NT2/D1 (cell line): ENCODE measurements at regions not wholly inside any gene's neighbourhood (a gene's known extent, or its start where the extent isn't known, plus 50 kb on each side); places are given as distances from the start of the nearest gene placed in this dataset.

ENCODE experiments used
- SUZ12 ChIP-seq: IDR thresholded peaks from 2 replicates; pipeline ENCODE4 v1.6.1; 2011; ENCODE audit not compliant: insufficient read length, insufficient read depth; ENCODE audit errors: extremely low read depth
- YY1 ChIP-seq: IDR thresholded peaks from 2 replicates; pipeline ENCODE4 v1.6.1; 2011; ENCODE audit not compliant: insufficient read length, insufficient read depth
- ZNF274 ChIP-seq: IDR thresholded peaks from 2 replicates; pipeline ENCODE4 v1.6.1; 2011; ENCODE audit warnings: mild to moderate bottlenecking, low read depth, low read length

DNA sequence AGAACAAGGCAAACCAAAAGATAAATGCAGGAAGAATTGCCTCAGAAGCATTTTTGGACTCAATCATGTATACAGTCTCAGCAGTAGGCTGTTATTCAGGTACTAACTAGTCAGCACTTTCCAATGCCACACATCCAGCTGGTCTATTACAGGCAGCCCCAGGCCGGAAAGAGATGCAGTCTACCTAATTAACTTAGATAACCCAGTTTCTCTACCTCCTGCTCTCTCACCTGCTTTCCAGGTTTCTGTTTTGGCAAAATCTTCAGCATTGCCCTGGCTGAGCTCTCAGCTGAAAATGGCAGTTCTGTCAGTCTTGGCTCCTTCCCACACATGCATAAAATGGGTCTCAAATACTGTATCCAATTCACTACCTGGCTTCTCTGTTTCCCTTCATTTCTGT, 101.3 kb upstream of the UFL1 start:
- TF ChIP-seq YY1 (no peak), ZNF274 (no peak), SUZ12 (no peak)
